ENCODE measurements at regions not wholly inside any gene's neighbourhood (a gene's known extent, or its start where the extent isn't known, plus 50 kb on each side); places are given as distances from the start of the nearest gene placed in this dataset.

GRCh38 chr12:92989715-92990484, 60.8 kb upstream of the EEA1 start:
- Histone ChIP-seq H3K4me1 (replicated peaks; ENCODE audit: insufficient read depth) (peaks cover 14% of the 10 kb centered on the region), H3K27me3 (ENCODE audit: insufficient read depth, low read depth) (no peaks in the 10 kb centered on the region), H3K4me2 (no peak overlapping the region), H4K20me1 (ENCODE audit: insufficient read depth) (no peaks in the 10 kb centered on the region), H3K27ac (no peak overlapping the region), H3K9me2 (ENCODE audit: insufficient read depth) (no peaks in the 10 kb centered on the region), H2AFZ (no peak overlapping the region), H3K4me3 (no peak overlapping the region), H3K36me3 (ENCODE audit: low read depth) (no peaks in the 10 kb centered on the region), H3K79me2 (ENCODE audit: low read depth) (no peaks in the 10 kb centered on the region), H3K9me3 (ENCODE audit: insufficient read depth, low read depth) (no peaks in the 10 kb centered on the region), H3F3A (ENCODE audit: insufficient read depth, low read depth) (no peaks in the 10 kb centered on the region)
- intact Hi-C loops (cut with micrococcal nuclease; ENCODE audit: unreplicated experiment), result loop anchor here (1.0 to 10.0 kb wide), 3 partner anchors 65 to 1112 kb away; partner anchors contain the start of gene EEA1
- no TSS peak for BruUV-seq (replicated peaks)
- ChIA-PET CTCF (interaction anchor here (0.7 to 1.2 kb wide), 2 partner anchors 25 to 407 kb away, joined by 3 read pairs; no protein-coding TSS in a partner anchor), POLR2A (ENCODE audit: unreplicated experiment) (interaction anchor here (0.6 kb wide), 1 partner anchor 293 kb away, joined by 3 read pairs; no protein-coding TSS in a partner anchor)
- DNase-seq, result no peak
- no peak for TF ChIP-seq EZH2 (IDR thresholded peaks at IDR 0.05; ENCODE audit: low read depth)
- no peak for TF ChIP-seq CTCF (conservative IDR thresholded peaks at IDR 0.05)

GRCh38 chr12:92991134-92991533, 62.0 kb upstream of the EEA1 start:
- Histone ChIP-seq H3K27ac (no peak overlapping the region), H3K79me2 (ENCODE audit: low read depth) (no peaks in the 10 kb centered on the region), H3K9me3 (ENCODE audit: insufficient read depth, low read depth) (no peaks in the 10 kb centered on the region), H3K36me3 (ENCODE audit: low read depth) (no peaks in the 10 kb centered on the region), H2AFZ (no peak overlapping the region), H3K9me2 (ENCODE audit: insufficient read depth) (no peaks in the 10 kb centered on the region), H3K4me3 (no peak overlapping the region), H3K27me3 (ENCODE audit: insufficient read depth, low read depth) (no peaks in the 10 kb centered on the region), H3K4me1 (replicated peaks; ENCODE audit: insufficient read depth) (peaks cover 14% of the 10 kb centered on the region), H3K4me2 (no peak overlapping the region), H3F3A (ENCODE audit: insufficient read depth, low read depth) (no peaks in the 10 kb centered on the region), H4K20me1 (ENCODE audit: insufficient read depth) (no peaks in the 10 kb centered on the region)
- intact Hi-C loops (cut with micrococcal nuclease; ENCODE audit: unreplicated experiment), result no loop called here
- DNase-seq, result no peak
- POLR2A ChIA-PET (ENCODE audit: unreplicated experiment), result interaction anchor here (0.6 kb wide), 1 partner anchor 36 kb away, joined by 9 read pairs; no protein-coding TSS in a partner anchor
- TF ChIP-seq CTCF (conservative IDR thresholded peaks at IDR 0.05), result no peak
- CTCF ChIA-PET, result interaction anchor here (0.6 kb wide), 2 partner anchors 61 to 478 kb away, joined by 3 read pairs; no protein-coding TSS in a partner anchor
- no TSS peak for BruUV-seq (replicated peaks)

- Histone ChIP-seq H3K4me1 (replicated peaks; ENCODE audit: insufficient read depth) (peaks cover 11% of the 10 kb centered on the region), H3K9me3 (ENCODE audit: insufficient read depth, low read depth) (no peaks in the 10 kb centered on the region), H3K27me3 (ENCODE audit: insufficient read depth, low read depth) (no peaks in the 10 kb centered on the region), H3K79me2 (ENCODE audit: low read depth) (no peaks in the 10 kb centered on the region), H3K4me3 (no peak overlapping the region), H3K4me2 (no peak overlapping the region), H3K27ac (no peak overlapping the region), H4K20me1 (ENCODE audit: insufficient read depth) (no peaks in the 10 kb centered on the region), H3F3A (ENCODE audit: insufficient read depth, low read depth) (no peaks in the 10 kb centered on the region), H3K9me2 (ENCODE audit: insufficient read depth) (no peaks in the 10 kb centered on the region), H2AFZ (no peak overlapping the region), H3K36me3 (ENCODE audit: low read depth) (no peaks in the 10 kb centered on the region)
- DNase-seq, result no peak
- no TSS peak for BruUV-seq (replicated peaks)
- no peak for TF ChIP-seq EZH2 (IDR thresholded peaks at IDR 0.05; ENCODE audit: low read depth)
- TF ChIP-seq CTCF (conservative IDR thresholded peaks at IDR 0.05), result no peak
- intact Hi-C loops (cut with micrococcal nuclease; ENCODE audit: unreplicated experiment), result no loop called here
- POLR2A ChIA-PET (ENCODE audit: unreplicated experiment), result no interaction called here
- CTCF ChIA-PET, result no interaction called here
These were observed 62.9 kb upstream of the EEA1 start for GRCh38 chr12:92992041-92992440.
